ENCODE measurements at regions not wholly inside any gene's neighbourhood (a gene's known extent, or its start where the extent isn't known, plus 50 kb on each side); places are given as distances from the start of the nearest gene placed in this dataset.
"Not testable (repeated sequence)": the region's sequence is repeated elsewhere in the genome, so short reads cannot be mapped to it uniquely, and the experiment has no call there.

DNA sequence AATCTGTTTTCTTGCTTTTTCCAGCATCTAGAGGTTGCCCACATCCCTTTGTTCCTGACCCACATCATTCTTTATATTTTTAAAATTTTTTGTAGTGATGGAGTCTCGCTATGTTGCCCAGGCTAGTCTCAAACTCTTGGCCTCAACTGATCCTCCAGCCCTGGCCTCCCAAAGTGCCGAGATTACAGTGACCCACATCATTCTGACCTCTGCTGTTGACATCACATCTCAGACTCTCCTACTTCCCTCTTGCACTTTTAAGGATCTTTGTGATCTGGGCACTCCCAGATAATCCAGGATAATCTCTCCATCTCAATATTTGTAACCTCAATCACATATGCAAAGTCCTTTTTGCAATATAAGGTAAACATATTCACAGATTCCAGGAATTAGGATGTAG lies 266.6 kb downstream of the MEX3B start:
- DNase-seq (ENCODE audit: extremely low read depth in 1 of 2, low read depth in 1 of 2): no peak

- DNase-seq (ENCODE audit: extremely low read depth in 1 of 2, low read depth in 1 of 2): no peak
These were observed 268.3 kb downstream of the MEX3B start for GRCh38 chr15:81777546-81777945.

GRCh38 chr15:81776976-81777375 lies 268.8 kb downstream of the MEX3B start:
- DNase-seq (ENCODE audit: extremely low read depth in 1 of 2, low read depth in 1 of 2): no peak

DNA sequence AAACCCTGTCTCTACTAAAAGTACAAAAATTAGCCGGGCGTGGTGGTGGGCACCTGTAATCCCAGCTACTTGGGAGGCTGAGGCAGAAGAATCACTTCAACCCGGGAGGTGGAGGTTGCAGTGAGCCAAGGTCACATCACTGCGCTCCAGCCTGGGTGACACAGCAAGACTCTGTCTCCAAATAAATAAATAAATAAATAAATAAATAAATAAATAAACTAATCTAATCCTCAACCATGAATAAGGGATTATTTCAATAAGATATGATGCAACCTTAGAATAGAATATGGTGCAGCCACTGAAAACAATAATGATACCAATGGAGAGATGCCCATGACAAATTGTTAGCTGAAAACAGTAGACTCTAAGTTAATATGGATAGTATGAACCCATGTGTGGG lies 270.0 kb downstream of the MEX3B start:
- not testable (repeated sequence) for DNase-seq (ENCODE audit: extremely low read depth in 1 of 2, low read depth in 1 of 2)

- DNase-seq (ENCODE audit: extremely low read depth in 1 of 2, low read depth in 1 of 2): no peak
These were observed 271.5 kb downstream of the MEX3B start for GRCh38 chr15:81774309-81774708.

DNA sequence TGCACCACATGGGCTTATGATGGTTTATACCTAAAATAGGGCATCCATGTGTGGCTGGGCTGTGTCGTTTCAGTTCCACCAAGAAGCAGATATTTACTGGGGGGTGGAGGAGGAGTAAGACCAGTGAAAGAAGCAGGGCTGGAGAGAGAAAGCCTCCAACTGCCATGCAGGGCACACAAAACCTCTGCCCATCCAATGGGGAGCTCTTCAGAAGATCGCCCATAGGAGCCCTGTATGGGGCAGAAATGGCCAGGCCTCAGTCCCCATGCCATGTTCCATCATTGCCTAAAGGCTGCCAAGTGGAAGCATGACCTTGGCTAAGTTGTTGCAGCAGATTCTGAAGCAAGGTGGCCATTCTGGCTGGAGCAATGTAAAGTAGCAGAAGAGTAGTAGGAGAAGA lies 277.0 kb downstream of the MEX3B start:
- DNase-seq (ENCODE audit: extremely low read depth in 1 of 2, low read depth in 1 of 2): no peak

DNA sequence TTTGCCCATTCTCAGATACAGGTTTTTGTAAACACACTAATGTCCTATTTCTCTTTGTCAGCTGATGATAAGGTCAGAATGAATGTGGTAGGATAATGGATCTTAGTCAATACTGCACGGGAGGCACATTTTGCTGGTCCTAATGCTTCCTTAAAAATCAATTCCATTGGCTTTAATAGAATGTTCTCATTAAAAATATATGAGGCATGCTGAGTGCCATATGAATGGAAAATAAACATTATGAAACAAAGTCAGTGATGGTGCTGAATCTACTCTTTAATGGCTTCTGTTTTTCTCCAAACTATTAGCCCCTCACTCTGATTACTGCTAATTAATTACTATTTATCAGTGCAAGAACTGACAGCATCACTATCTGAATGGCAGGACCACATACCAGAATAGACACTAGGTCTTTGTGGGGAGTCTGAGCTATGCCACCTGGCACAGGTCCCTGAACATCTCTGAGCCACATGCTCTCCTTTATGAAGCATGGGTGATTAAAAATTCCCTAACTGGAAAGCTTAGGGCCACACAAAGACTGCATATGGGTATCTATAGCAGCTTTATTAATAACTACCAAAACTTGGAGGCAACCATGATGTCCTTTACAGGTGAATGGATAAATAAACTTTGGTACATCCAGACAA lies 278.9 kb downstream of the MEX3B start:
- no peak for DNase-seq (ENCODE audit: extremely low read depth in 1 of 2, low read depth in 1 of 2)

DNA sequence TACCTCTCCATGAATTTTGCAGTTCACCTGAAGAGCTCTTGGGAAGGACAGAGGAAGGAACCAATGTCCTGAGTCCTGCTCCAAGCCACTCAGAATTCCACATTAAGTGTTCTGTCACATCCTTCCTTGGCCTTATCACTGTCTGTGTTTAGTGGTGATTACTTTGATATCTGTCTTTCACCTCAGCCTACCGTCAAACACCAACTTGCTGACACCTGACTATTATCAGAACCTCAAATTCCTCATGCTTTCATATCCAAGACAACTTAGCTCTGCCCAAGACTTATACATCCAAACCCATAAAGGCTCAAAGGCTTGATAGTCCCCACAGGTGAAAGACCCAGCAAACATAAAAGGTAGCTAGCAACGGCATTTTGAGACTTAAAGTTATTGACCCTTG lies 280.0 kb downstream of the MEX3B start:
- no peak for DNase-seq (ENCODE audit: extremely low read depth in 1 of 2, low read depth in 1 of 2)

GRCh38 chr15:81763304-81763703 lies 282.5 kb downstream of the MEX3B start:
- DNase-seq (ENCODE audit: extremely low read depth in 1 of 2, low read depth in 1 of 2): no peak

GRCh38 chr15:81760686-81761085 lies 285.1 kb downstream of the MEX3B start:
- DNase-seq (ENCODE audit: extremely low read depth in 1 of 2, low read depth in 1 of 2): no peak

DNA sequence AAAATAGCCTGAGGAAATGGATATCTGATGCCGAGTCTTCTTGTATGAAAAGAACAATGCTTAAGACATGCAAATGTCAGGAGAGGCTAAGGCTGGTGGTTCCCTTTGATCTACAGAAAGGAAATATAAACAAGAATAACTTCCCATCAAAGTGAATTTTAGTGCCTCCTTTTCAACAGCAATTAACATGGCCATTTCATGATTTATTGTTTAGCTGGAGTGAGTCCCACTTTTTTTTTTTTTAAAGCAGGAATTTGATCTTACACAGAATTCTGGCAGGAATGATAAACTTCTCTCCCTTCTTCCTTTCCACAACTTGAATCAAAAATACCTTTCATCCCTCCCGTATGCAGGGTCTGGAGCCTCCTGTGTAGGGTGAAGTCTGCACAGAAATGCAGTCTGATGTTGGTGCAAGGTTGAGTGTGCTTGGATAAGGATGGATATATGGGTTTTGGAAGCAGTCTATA lies 287.0 kb downstream of the MEX3B start:
- DNase-seq (ENCODE audit: extremely low read depth in 1 of 2, low read depth in 1 of 2): no peak

- no peak for DNase-seq (ENCODE audit: extremely low read depth in 1 of 2, low read depth in 1 of 2)
These were observed 290.2 kb downstream of the MEX3B start for GRCh38 chr15:81755626-81756025.

- no peak for DNase-seq (ENCODE audit: extremely low read depth in 1 of 2, low read depth in 1 of 2)
These were observed 291.7 kb downstream of the MEX3B start for GRCh38 chr15:81754078-81754477.

DNA sequence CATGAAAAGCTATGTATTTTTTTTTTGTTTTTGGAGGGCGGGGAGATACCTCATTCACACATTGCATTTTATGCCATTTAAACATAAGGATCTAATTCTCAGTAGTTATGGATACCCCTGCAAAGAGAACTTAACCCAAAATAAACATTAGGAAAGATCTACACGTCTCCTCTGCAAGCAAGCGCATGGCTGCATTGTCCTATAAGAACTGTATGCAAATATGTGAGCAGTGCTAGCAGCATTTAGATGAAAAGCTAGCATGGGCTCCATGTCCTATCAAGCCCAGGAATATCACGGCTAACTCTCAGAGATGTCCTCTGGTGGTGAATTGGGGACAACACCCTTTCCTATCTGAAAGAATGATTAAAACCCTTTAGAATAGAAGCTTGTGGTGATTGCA lies 292.8 kb downstream of the MEX3B start:
- DNase-seq (ENCODE audit: extremely low read depth in 1 of 2, low read depth in 1 of 2): no peak

DNA sequence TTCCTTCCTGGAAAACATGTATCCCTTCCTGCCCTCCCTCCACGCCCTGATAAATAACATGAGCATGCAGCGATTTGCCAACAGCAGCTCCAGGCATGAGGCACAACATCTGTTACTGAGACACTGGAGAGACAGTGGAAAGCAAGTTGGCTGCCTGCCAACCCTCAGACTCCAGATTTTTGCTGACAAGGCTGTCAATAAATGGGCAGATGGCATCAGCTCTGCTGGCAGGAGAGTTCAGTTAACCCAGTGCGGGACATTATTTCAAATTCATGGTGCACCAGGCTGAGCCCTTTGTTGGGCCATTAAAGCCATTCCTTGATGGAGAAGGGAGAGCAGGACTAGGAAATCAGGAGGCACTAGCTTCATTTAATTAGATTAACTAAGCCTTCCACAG lies 293.3 kb downstream of the MEX3B start:
- DNase-seq (ENCODE audit: extremely low read depth in 1 of 2, low read depth in 1 of 2): no peak

- no peak for DNase-seq (ENCODE audit: extremely low read depth in 1 of 2, low read depth in 1 of 2)
These were observed 293.8 kb downstream of the MEX3B start for GRCh38 chr15:81751816-81752545.

- no peak for DNase-seq (ENCODE audit: extremely low read depth in 1 of 2, low read depth in 1 of 2)
These were observed 294.6 kb downstream of the MEX3B start for GRCh38 chr15:81751256-81751655.

DNA sequence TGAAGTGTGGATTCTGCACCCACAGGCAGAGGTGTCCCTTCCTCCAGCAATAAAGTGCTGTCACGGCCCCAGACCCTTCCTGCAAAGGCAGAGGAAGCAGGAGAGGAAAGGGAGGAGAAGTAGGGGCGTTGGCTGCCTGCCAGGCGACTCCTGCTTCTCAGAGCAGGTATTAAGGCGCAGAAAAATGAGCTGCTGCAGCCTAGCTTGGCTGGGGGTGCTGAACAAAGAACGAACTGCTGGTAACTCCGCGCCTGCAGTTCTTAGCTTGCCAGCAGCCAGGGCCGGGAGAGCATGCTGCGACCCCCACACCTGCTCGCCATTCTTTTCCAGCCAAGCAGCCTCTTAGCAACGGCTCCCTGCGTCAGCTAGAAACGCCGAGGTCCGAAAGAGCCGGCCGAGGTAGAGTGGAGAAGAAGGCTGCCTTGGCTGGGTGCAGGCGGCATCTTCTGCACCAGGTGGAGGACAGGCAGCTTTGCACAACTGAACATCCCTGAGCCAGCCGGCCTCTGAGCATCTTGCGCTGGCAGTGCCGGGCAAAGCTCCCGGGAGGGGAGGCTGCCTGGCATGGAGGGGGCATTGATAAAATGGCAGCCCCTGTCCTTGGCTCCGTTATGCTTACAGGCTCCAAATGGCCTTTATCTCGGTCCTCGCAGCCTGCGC lies 296.0 kb downstream of the MEX3B start:
- DNase-seq (ENCODE audit: extremely low read depth in 1 of 2, low read depth in 1 of 2): no peak

DNA sequence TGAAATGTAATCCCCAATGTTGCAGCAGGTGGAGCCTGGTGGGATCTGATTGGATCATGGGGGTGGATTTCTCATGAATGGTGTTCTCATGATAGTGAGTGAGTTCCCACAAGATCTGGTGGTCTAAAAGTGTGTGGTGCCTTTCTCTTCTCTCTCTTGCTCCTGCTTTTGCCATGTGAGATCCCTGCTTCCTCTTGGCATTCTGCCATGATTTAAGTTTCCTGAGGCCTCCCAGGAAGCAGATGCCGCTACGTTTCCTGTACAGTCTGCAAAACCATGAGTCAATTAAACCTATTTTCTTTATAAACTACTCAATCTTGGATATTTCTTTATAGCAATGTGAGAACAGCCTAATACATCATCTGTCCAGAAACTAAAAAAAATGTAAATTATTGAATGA lies 298.3 kb downstream of the MEX3B start:
- DNase-seq (ENCODE audit: extremely low read depth in 1 of 2, low read depth in 1 of 2): no peak

- no peak for DNase-seq (ENCODE audit: extremely low read depth in 1 of 2, low read depth in 1 of 2)
These were observed 298.8 kb downstream of the MEX3B start for GRCh38 chr15:81747026-81747425.

GRCh38 chr15:81744364-81744763 lies 301.5 kb downstream of the MEX3B start:
- no peak for DNase-seq (ENCODE audit: extremely low read depth in 1 of 2, low read depth in 1 of 2)

GRCh38 chr15:81740416-81740815 lies 305.4 kb downstream of the MEX3B start:
- no peak for DNase-seq (ENCODE audit: extremely low read depth in 1 of 2, low read depth in 1 of 2)

All from stimulated activated CD8-positive, alpha-beta memory T cell treated with anti-CD3 and anti-CD28 coated beads, Interleukin-7, amount 100 ng/mL, for 48 hours (primary cell).